NCI-H345 (cell line): ENCODE measurements at regions not wholly inside any gene's neighbourhood (a gene's known extent, or its start where the extent isn't known, plus 50 kb on each side); places are given as distances from the start of the nearest gene placed in this dataset.
"Not testable (repeated sequence)": the region's sequence is repeated elsewhere in the genome, so short reads cannot be mapped to it uniquely, and the experiment has no call there.

Source experiments
- DNase-seq: peaks from one replicate; lab custom pipeline; 2025; lab: John Stamatoyannopoulos, UW

DNA sequence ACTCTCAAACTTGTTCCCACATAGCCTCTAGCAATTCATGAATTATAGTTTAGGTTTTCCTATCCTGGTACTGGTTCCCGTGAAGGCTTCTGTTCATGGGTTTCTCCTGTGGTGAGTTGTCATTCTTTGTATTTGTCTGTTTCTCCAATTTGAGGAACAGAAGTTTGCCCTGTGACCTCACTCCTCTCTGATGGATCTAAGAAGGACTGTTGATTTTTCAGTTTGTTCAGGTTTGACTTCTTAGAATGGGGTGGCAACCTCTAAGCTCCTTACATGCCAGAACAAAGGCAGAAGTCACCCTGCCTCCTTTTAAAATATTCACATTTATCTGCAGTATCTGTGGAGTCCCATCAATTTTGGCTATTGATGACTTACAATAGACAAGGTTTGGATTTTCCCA, 354.0 kb downstream of the SPRY2 start:
- DNase-seq = no peak

DNA sequence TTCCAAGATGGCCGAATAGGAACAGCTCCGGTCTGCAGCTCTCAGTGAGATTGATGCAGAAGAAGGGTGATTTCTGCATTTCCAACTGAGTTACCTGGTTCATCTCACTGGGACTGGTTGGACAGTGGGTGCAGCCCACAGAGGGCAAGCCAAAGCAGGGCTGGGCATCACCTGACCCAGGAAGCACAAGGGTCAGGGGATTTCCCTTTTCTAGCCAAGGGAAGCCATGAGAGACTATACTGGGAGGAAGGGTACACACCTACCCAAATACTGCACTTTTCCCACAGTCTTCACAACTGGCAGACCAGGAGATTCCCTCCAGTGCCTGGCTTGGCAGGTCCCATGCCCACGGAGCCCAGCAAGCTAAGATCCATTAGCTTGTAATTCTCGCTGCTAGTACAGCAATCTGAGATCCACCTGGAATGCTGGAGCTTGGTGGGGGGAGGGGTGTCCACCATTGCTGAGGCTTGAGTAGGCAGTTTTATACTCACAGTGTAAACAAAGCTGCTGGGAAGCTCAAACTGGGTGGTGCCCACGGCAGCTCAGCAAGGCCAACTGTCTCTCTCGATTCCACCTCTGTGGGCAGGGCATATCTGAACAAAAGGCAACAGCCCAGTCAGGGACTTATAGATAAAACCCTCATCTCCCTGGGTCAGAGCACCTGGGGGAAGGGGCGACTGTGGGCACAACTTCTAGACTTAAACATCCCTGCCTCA, 365.8 kb downstream of the SPRY2 start:
- DNase-seq = not testable (repeated sequence)

DNA sequence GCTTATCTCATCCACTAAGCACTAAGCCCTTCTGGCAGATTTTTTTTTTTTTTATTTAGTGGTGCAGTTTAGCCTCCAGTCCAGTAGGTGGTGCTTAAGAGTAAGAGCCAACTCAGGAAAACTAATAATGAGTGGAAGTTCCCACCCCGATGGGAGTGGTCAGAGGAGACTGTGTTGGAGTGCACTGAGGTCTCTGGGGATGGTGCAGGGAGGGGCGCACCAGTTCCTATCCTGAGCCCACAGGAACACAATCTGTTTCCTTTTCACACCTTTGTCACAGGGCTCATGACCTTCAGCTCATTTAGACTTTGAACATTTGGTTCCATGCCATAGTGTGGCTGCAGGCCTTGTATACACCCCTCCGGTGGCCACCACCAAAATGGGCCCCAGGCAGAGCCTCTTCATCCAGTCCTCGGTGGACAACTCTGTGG, 367.4 kb downstream of the SPRY2 start:
- DNase-seq = no peak

DNA sequence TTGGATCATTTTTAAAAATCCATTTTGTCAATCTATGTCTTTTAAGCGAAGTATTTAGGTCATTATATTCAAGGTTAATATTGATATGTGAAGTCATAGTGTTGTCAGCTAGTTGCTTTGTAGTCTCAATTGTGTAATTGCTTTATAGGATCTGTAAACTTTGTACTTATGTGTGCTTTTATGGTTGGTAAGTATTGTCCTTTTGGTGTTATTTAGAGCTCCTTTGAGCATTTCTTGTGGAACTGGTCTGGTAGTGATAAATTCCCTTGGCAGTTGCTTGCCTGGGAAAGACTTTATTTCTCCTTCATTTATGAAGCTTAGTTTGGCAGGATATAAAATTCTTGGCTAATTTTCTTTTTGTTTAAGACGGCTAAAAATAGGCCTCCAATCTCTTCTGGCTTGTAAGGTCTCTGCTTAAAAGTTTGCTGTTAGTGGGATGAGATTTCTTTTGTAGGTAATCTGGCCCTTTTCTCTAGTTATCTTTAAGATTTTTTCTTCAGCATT, 368.8 kb downstream of the SPRY2 start:
- no peak for DNase-seq

DNA sequence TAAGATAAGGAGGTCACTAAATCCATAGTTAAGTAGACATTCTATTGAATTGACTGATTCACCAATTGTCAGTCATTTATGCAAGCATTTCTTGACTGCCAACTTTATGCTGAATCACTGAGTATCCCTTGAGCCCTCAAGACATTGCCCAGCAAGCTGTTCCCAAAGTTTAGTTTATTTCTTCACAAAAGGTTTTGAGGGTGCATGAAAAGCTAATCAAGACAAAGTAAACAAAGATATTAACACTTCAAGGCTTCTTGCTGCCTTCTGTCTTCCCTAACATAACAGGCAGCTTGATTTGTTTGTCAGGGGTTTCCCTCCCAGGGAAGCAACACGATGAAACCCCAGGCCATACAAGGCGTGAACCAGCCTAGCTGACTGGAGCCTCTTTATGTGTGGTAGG, 374.4 kb downstream of the SPRY2 start:
- DNase-seq = no peak

DNA sequence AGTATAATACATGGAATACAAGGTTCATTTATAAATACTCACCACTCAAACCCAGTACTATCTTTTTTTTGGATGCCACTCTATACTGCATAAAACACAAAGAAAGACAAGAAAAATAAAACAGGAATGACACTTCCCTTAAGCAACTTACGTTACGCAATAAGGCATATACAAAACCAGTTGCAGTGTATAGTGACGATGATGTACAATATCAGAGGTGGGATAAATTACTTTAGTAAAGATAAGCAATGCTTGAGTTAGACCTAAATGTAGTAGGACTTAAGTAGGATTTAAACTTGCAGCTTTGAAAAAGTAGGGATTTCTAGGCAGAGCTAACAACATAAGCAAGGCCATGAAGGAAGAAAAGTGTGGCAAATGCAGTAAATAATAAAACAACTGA, 374.9 kb downstream of the SPRY2 start:
- DNase-seq = no peak

DNA sequence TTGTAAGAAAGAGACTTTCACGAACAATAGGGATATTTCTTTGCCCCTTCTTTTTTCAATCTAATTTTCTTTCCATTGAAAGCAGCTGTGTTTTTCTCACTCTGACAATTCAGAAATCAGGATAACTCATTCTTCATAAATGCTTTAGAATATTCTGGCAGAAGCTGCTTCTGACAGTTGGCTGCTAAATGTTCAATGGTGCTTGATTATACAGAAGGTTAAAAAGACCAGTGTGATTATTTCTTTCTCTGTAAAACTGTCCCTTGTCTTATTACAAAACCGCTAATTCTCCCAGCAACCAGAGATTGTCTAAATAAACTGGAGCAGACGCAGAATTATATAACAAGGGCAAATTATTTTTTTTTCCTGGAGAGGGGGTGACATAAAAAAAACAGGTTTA, 394.4 kb downstream of the SPRY2 start:
- DNase-seq = no peak

DNA sequence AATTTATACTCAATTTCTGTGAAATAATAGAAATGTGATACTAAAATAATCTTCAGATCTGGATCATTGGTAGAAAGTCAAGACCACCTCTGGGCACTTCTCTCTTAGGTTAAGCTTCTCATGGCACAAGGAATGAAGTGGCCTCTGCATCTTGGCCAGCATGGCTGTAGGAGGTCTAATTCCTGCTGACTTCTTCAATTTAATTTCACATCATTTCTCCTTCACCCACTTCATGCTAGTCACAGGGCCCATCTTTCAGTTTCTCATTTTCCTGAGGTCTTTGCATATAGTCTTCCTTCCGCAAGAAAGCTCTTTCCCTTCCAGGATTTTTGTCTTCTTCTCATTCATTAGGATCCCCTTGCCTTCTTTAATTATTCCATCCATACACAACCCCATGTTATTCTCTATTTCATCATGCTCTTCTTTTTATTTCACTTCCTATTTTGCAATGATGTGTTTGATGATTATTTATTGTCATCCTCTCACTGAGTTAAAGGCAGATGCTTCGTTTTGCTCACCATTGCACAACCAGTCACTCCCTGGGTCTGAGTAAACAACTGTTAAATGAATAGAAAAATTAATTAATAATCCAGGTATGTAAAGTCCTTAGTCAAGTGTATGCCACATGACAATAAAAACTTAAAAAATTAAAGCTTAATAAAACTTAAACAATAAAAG, 397.4 kb downstream of the SPRY2 start:
- DNase-seq = no peak

DNA sequence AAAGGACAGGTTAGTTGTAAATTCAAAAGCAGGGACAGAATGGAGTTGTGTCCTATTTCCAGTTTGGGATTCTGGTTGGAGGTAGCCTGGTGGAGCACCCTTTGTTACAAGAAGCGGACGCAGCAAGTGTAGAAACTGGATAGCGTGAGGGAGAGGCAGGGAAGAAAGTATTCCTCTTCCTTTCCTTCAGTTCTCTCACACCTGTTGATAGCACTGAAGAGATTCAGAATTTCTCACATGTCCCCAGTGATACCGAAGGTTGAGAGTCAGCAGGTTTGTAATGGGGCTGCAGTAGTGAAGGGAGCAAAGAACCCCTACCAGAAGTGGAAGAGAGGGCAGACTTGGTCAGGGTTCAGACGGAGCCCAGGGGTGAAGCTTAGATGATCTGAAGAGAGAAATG, 399.2 kb downstream of the SPRY2 start:
- no peak for DNase-seq

DNA sequence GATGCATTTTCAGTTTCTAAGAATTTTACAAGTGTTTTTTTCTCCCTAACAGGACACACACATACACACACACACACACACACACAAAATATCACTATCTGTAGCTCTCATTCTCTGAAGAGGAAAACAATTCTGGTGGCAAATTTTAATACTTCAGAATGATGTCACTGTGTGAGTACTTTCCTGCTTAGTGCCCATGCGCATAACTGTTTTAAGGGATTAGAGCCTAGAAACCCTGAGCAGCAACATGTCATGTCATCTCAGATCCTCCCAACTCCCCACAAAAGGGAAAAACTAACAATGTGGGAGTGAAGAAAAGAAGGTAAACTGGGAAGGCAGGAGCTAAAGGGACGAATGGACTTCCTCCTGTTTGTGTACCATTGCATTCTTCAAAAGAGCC, 401.2 kb downstream of the SPRY2 start:
- no peak for DNase-seq

DNA sequence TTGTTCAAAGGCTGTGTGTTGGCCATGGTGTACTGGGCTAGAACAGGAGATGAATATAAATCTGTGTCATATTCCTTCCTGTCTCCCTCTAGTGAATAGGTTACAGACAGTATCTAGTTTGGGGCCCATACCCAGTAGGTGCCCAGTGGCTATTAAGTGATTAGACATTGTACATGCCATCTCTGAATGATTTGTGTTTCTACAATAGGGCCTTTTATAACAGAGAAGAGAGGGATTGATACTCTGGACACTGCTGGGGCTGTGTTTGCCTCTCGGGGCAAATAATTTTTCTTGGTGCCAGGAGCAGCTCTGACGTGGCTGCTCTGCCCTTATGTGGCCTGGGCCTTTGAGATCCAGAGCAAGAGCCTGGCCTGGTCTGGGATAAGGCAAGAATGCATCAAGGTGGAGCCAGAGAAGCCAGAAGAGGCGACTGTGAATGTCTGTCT, 403.1 kb downstream of the SPRY2 start:
- DNase-seq = no peak

DNA sequence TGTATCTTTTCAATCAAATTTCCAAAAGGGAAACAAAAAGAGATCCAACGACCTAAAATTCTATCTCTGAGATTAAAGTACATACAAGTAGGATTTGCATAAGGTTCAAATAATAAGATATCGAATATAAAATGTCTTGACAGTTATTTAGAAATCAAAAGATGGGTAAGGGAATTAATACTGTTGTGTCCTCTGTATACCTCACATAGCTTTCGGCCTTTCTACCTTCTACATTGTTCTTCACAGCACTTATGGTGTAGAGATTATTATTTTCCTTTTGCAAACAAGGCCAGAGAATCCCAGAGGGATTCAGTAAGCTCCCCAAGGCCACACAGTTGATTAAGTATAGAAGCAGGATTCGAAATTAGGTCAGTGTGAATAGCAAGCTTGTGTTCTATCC, 403.6 kb downstream of the SPRY2 start:
- DNase-seq = no peak

DNA sequence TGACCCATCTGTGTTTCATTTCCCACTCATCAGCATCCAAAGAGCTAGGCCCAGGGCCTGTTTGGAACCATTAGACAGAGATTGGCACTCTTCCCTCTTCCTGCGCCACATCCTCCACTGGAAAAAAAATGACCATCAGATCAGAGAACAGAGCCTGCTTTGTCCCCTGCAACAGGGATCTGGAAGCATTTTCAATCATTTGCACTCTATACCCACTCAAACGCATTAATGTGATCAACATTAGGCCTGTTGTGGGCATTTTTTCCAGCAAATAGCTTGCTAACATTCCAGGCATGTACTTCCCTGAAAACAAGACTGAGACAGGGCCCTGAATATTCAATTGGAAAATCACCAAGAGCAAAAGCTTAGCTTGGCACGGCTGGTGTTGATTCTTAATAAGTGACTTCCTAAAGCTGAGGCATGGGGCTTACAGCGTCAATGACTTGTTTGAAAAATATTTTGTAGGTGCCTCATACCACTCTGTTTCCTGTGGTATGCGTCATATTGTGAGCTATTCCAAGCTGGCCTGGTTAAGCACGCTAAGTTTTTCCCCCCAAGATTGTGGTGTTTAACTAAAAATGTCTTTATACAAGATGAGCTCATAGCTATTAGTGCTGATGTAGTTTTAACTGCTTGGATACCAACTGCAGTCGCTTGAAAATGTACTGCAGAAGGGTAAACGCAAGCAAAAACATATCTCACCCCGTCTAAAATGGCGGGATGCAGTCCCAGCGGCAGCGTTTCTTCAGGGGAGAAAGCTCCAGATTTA, 404.4 kb downstream of the SPRY2 start:
- no peak for DNase-seq

DNA sequence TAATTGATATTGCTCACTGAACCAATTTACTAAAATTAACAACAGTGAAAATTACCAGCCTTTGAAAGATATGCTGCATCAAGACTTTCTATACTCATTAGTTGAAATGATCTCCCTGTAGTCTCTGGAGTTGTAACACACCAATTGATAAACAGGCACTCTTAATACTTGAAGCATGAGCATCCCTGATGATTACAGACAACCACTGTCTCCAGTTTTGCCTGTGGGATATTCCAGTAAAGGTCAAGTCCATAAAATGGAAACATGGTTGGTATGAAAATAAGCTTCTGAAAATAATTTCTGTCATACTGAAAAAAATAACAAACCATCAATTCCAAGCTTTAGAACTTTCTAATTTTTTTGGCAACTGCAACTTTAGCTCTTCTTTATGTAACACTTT, 405.8 kb downstream of the SPRY2 start:
- no peak for DNase-seq

DNA sequence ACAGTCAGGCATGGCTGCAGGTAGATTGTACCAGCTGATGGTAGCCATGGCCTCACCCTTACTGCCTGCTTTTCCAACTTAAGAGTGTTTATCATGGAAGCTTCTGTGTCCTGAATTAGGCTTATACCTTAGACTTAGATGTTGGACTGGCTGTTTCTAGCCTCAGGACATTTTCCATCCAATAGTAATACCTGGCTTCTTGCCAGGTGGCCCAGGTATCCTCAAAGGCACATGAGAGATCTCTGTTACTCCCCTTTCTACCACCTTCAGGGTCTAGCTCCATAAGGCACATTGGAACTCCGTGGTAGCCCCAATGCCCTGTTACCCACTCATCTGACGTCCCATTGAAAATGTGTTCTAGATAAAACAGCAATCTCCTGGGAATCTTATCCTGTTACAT, 407.5 kb downstream of the SPRY2 start:
- DNase-seq = no peak

DNA sequence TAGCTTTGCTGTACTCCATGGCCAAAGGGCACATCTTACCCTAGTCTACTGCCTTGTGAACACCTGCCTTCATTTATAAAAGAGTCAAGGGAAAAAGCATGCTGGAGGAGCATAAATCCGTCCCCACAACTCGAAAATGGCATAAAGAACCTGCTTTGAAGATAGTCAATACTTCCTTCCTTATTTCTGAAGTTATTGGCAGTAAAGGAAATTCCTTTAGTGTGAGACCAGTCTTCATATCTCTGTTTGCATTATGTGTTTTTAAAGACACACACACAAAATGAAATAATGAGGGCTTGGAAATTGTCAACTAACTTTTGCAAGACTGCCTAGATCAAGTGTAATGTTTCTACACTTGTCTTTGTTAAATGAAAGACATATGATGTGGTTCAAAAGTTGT, 408.4 kb downstream of the SPRY2 start:
- DNase-seq = no peak

DNA sequence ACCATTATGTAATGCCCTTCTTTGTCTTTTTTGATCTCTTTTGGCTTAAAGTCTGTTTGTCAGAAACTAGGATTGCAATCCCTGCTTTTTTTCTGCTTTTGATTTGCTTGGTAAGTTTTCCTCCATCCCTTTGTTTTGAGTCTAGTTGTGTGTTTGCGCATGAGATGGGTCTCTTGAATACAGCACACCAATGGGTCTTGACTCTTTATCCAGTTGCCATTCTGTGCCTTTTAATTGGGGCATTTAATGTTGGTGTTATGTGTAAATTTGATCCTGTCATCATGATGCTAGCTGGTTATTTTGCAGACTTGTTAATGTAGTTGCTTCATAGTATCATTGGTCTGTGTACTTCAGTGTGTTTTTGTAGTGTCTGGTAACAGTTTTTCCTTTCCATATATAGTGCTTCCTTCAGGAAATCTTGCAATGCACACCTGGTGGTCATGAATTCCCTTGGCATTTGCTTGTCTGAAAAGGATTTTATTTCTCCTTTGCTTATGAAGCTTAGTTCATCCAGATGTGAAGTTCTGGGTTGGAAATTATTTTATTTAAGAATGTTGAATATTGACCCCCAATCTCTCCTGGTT, 416.9 kb downstream of the SPRY2 start:
- not testable (repeated sequence) for DNase-seq

DNA sequence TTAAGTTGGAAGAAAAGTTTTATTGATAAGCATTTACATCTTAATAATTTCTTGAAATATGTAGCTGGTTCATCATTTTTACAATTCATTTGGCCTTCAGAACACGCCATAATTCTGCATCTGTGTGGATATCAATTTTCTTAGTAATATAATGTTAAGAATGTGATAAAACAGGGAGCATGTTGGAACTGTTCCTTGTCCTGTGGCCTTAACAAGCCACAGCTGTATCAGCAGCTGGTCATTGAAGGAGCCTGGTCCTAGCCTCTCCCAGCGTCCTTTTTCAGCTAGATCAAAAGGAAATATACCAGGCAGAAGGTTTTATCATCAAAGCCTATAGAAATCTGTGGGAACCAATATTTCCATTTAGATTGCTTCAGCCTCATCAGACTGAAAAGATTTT, 421.8 kb downstream of the SPRY2 start:
- no peak for DNase-seq

DNA sequence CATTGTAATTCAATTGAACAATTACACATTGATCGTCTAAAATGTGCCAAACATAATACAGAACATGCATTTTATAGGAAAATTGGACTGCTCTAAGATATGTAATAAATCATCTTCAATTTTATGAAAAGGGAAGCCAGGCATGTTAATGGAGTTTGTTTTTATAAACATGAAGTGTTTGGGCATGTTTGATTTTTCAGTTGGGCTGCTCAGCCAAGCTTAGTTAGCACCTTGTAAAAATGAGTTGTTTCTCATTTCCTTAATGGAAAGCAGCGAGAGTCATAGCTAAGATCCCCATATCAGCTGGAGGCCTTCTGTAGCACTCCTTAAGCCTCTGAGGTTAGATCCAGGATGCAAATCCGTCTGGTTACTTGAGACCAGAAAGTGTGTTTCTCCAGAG, 422.3 kb downstream of the SPRY2 start:
- no peak for DNase-seq

DNA sequence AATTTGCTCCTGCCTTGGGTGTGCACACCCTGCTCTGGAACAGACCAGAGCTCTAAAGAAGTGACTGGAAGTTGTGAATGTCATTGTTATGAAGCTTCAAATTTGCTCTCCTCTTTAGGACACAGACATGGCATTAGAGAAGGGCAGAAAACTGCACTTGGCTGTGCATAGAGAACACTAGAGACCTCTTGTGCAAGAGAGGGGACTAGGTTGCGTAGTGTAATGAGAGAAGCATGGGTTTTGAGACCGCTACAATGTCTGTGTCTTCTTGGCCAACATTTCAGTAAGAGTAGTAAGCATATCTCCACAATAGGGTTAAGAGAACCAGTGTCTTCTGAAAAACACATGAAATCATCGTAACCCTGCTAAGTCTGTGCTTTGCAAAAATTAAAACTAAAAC, 423.3 kb downstream of the SPRY2 start:
- no peak for DNase-seq

DNA sequence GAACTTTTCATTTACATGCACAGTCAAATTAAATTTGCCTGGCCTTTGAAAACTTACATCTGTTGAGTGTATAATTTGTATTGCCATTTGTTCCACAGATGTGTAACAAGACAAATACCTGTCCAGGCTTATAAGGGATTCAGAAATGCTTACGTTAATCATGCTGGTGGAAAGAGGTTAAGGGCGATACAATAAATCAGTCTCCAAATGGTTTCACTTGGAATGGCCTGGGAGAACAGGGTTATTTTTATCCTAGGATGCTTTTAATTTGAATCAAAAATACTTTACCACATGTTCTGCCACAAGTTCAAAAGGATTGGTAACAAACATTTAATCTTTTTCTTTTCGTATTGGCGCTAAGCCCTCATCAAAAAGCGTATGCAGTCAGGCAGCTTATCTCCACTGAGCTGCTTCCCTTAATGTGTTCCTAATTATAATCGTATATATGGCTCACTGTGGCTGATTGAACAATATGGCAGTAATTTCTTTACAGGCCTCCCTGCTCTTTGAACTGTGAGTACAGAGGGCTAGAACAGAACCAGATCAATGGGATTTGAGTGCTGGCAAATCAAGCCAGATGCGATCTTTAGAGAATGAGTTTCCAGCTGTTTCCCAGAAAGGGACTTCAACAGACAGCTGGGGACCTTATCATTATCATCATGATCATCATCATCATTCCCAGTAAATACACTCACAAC, 425.7 kb downstream of the SPRY2 start:
- DNase-seq = no peak
